ENCODE measurements at regions not wholly inside any gene's neighbourhood (a gene's known extent, or its start where the extent isn't known, plus 50 kb on each side); places are given as distances from the start of the nearest gene placed in this dataset.

- Mint-ChIP-seq H3K27ac (no peak overlapping the region), H3K4me3 (no peak overlapping the region), H3K36me3 (ENCODE audit: low read depth) (no peaks in the 10 kb centered on the region), H3K4me1 (no peaks in the 10 kb centered on the region), H3K27me3 (no peaks in the 10 kb centered on the region), H3K9me3 (no peaks in the 10 kb centered on the region)
- CTCF ChIA-PET = interaction anchor here (1.1 kb wide), 1 partner anchor 9 kb away, joined by 3 read pairs; no protein-coding TSS in a partner anchor
- no peak for DNase-seq
- POLR2A ChIA-PET = no interaction called here
Observed at GRCh38 chr22:48891688-48892577, 935.7 kb downstream of the BRD1 start.

- H3K4me1 Mint-ChIP-seq = no peaks in the 10 kb centered on the region
- no peaks in the 10 kb centered on the region for H3K27me3 Mint-ChIP-seq
- no peaks in the 10 kb centered on the region for H3K9me3 Mint-ChIP-seq
- H3K36me3 Mint-ChIP-seq (ENCODE audit: low read depth) = no peaks in the 10 kb centered on the region
- CTCF ChIA-PET = interaction anchor here (1.1 kb wide), 1 partner anchor 10 kb away, joined by 3 read pairs; no protein-coding TSS in a partner anchor
- H3K4me3 Mint-ChIP-seq = no peak overlapping the region
- no peak overlapping the region for H3K27ac Mint-ChIP-seq
- no peak for DNase-seq
- POLR2A ChIA-PET = no interaction called here
Observed at GRCh38 chr22:48890693-48891554, 936.7 kb downstream of the BRD1 start.

DNA sequence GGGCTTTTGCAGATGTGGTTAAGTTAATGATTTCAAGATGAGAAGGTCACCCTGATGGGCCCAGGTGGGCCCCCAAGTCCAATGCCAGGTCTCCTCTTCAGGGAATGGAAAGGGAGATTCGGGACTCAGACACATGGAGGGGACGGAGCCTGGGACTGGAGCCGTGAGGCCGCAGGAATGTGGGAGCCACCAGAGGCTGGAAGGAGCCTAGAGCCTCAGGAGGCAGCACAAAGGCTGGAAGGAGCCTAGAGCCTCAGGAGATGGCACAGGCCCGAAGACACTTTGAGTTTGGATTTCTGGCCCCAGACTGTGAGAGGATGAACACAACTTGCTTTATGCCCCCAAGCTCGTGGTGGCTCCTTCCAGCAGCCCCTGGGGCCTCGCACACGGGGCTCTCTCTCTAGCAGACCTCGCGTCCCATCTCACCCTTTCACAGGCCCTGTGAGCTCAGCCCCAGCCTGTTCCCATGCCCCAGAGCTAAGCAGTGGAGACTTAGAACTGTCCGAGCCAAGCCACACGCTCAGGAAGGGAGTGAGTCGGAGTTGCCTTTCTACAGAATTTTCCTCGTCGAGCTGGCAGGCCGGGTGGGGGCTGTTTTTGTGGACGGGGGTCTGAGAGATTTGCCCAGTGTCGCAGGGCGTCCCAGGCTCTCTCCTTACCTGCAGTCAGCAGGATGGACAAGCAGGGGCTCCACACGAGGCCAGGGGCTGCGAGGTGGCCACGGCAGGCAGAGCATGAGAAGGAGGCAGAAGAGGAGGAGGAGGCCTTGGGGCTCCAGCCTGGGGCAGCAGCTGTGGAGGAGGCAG, 937.6 kb downstream of the BRD1 start:
- H3K4me3 Mint-ChIP-seq = no peak overlapping the region
- no peaks in the 10 kb centered on the region for H3K36me3 Mint-ChIP-seq (ENCODE audit: low read depth)
- no peak overlapping the region for H3K27ac Mint-ChIP-seq
- DNase-seq = no peak
- H3K27me3 Mint-ChIP-seq = no peaks in the 10 kb centered on the region
- H3K4me1 Mint-ChIP-seq = no peaks in the 10 kb centered on the region
- no peaks in the 10 kb centered on the region for H3K9me3 Mint-ChIP-seq
- ChIA-PET CTCF (no interaction called here), POLR2A (no interaction called here)

DNA sequence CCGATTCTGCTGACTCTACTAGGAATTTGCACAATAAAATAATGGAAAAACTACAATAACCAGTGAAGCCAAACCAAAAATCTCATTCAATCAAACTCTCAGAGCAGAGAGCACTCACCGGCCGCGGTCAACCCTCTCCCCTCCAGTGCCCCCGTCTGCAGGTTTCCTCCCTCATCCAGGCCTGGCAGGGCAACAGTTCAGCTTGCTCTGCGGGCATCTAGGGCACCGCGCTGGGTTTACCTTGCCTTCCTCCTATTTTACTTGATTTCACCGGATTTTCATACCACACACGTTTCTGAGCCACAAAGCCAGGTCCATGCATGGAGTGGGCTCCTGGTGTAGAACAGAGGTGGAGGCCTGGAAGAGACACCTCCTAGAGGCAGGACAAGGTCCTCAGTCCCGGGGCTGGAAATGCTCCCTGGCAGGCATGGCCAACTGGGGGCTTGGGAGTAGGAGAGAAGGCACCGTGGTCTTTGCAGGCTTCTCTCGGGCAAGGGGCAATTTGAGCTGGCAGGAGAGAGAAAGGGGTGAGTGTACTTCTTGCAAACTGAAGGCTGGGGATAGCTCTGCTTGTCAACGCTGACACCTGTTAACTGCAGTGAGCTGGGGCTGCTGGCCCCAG, 938.4 kb downstream of the BRD1 start:
- no peak for DNase-seq
- POLR2A ChIA-PET = no interaction called here
- Mint-ChIP-seq H3K4me1 (no peaks in the 10 kb centered on the region), H3K36me3 (ENCODE audit: low read depth) (no peaks in the 10 kb centered on the region), H3K27me3 (no peaks in the 10 kb centered on the region), H3K27ac (no peak overlapping the region), H3K9me3 (no peaks in the 10 kb centered on the region), H3K4me3 (no peak overlapping the region)
- CTCF ChIA-PET = no interaction called here

DNA sequence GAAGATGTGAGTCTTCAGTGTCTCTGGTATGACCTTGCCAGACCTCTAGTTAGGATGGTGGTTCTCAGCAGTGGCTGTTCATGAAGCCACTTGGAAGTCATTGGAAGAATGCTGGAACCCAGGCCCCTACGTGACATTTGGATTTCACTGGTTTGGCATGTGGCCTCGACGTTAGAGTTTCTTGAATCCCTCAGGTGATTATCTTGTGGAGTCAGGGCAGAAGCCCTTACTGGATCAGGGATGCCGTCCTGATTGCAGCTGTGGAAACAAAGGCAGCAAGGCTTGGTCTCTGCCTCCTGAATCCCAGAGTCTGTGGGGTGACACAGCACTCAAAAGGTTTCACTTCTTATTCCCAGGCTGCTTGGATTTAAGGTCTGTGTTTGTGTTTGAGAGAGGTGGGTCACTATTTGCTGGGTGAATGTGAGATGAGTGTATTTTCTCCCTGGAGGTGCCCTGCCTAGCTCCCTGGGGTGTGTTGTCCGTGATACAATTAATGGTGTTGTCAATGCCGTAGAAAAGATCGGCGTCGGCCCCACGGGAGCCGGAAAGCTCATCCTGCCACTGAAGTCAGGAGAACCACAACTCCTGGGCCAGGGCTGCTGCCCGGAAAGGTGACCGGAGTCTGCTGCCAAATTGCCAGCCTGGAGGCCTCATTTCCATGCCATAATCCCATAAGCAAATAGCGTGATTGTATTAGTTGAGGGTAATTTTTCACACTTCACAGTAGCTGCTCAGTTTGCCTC, 939.0 kb downstream of the BRD1 start:
- POLR2A ChIA-PET = no interaction called here
- no peak overlapping the region for H3K27ac Mint-ChIP-seq
- H3K36me3 Mint-ChIP-seq (ENCODE audit: low read depth) = no peaks in the 10 kb centered on the region
- no peaks in the 10 kb centered on the region for H3K9me3 Mint-ChIP-seq
- no peaks in the 10 kb centered on the region for H3K27me3 Mint-ChIP-seq
- no peak for DNase-seq
- no peaks in the 10 kb centered on the region for H3K4me1 Mint-ChIP-seq
- CTCF ChIA-PET = no interaction called here
- H3K4me3 Mint-ChIP-seq = no peak overlapping the region

GRCh38 chr22:48887394-48888332, 940.0 kb downstream of the BRD1 start:
- Mint-ChIP-seq H3K36me3 (ENCODE audit: low read depth) (no peaks in the 10 kb centered on the region), H3K4me1 (no peaks in the 10 kb centered on the region), H3K4me3 (no peak overlapping the region), H3K9me3 (no peaks in the 10 kb centered on the region), H3K27me3 (no peaks in the 10 kb centered on the region), H3K27ac (no peak overlapping the region)
- ChIA-PET CTCF (no interaction called here), POLR2A (no interaction called here)
- DNase-seq = no peak

DNA sequence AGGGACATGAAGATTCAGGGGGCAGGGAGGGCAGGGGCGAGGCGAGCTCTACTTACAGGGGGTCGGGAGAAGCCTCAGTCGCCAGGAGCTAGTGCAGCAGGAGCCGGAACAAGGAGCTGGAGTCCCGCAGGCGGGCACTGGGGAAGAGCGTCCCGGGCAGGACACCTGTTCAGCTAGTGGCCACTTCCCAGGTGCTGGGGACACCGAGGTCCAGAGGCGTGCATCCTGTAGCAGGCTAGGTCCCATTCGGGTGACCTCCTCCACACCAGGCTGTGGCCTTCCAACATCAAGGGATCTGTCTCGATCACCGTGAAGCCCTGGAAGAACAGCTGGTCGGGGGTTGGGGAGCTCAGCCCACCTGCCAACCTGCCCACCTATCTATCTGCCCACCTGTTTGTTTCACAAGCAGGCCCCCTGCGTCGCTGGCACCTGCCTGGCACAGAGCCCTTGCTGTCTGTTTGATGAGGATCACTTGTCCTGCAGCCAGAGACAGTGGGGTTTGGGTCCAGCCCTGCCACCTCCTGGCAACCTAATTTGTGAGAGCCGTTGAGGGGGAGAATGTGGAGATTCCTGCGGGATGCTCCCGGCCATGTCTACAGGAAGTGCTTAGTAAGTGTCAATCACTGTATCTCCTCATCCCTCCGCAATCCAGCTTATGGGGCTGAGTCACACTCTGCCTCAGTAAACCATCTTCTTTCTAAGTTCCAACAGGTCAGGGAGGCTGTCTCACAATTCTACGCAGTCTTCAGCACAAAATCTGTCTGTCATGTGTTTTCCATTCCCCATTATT, 940.9 kb downstream of the BRD1 start:
- Mint-ChIP-seq H3K27ac (no peak overlapping the region), H3K9me3 (no peaks in the 10 kb centered on the region), H3K4me3 (no peak overlapping the region), H3K4me1 (no peaks in the 10 kb centered on the region), H3K27me3 (no peaks in the 10 kb centered on the region), H3K36me3 (ENCODE audit: low read depth) (no peaks in the 10 kb centered on the region)
- no peak for DNase-seq
- CTCF ChIA-PET = no interaction called here
- POLR2A ChIA-PET = no interaction called here

- Mint-ChIP-seq H3K4me1 (no peaks in the 10 kb centered on the region), H3K9me3 (no peaks in the 10 kb centered on the region), H3K36me3 (ENCODE audit: low read depth) (no peaks in the 10 kb centered on the region), H3K27me3 (no peaks in the 10 kb centered on the region), H3K4me3 (no peak overlapping the region), H3K27ac (no peak overlapping the region)
- DNase-seq = no peak
- POLR2A ChIA-PET = no interaction called here
- CTCF ChIA-PET = no interaction called here
Observed at GRCh38 chr22:48885919-48886305, 941.8 kb downstream of the BRD1 start.

GRCh38 chr22:48885271-48885918, 942.3 kb downstream of the BRD1 start:
- Mint-ChIP-seq H3K4me1 (no peaks in the 10 kb centered on the region), H3K27ac (no peak overlapping the region), H3K36me3 (ENCODE audit: low read depth) (no peaks in the 10 kb centered on the region), H3K9me3 (no peaks in the 10 kb centered on the region), H3K4me3 (no peak overlapping the region), H3K27me3 (no peaks in the 10 kb centered on the region)
- ChIA-PET POLR2A (no interaction called here), CTCF (no interaction called here)
- DNase-seq = no peak

- Mint-ChIP-seq H3K4me3 (no peak overlapping the region), H3K27me3 (no peaks in the 10 kb centered on the region), H3K36me3 (ENCODE audit: low read depth) (no peaks in the 10 kb centered on the region), H3K4me1 (no peaks in the 10 kb centered on the region), H3K9me3 (no peaks in the 10 kb centered on the region), H3K27ac (no peak overlapping the region)
- no peak for DNase-seq
- CTCF ChIA-PET = no interaction called here
- POLR2A ChIA-PET = no interaction called here
Observed at GRCh38 chr22:48884786-48885185, 942.9 kb downstream of the BRD1 start.

- no peak for DNase-seq
- Mint-ChIP-seq H3K36me3 (ENCODE audit: low read depth) (no peaks in the 10 kb centered on the region), H3K27ac (no peak overlapping the region), H3K9me3 (no peaks in the 10 kb centered on the region), H3K4me3 (no peak overlapping the region), H3K27me3 (no peaks in the 10 kb centered on the region), H3K4me1 (no peaks in the 10 kb centered on the region)
- POLR2A ChIA-PET = no interaction called here
- CTCF ChIA-PET = no interaction called here
Observed at GRCh38 chr22:48884324-48884723, 943.3 kb downstream of the BRD1 start.

Measured in activated CD4-positive, alpha-beta T cell treated with anti-CD3 and anti-CD28 coated beads, Interleukin-2, amount 10 ng/mL, durations not matched to agents 7 days and 5 days (primary cell).